NCI-H460 (cell line): ENCODE measurements at regions not wholly inside any gene's neighbourhood (a gene's known extent, or its start where the extent isn't known, plus 50 kb on each side); places are given as distances from the start of the nearest gene placed in this dataset.

Experiments used
- DNase-seq: peaks from one replicate; pipeline ENCODE4 v3.0.0-alpha.2; 2016; ENCODE audit warnings: low read depth; ENCODE audit errors: extremely low read depth

- no peak for DNase-seq
Measured at GRCh38 chr3:90007778-90008499, 900.5 kb downstream of the EPHA3 start.

DNA sequence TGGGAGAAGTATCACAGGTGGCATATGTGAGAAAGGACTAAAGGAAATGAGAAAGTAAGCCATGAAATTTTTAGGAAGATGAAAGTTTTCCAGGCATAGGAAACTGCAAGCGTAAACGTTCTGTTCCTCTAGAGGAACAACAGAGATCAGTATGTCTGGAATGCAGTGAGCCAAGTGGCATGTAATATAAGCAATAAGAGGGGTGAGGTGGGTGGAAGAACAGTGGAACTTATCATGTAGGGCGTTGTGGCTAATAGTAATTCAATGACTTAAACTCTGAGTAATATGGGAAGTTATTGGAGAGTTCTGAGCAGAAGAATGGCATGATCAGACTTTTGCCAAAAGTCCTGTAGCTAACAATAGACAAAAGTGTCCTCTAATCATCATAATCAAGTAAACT, 902.9 kb downstream of the EPHA3 start:
- DNase-seq, result no peak

GRCh38 chr3:90011131-90011530, 903.7 kb downstream of the EPHA3 start:
- no peak for DNase-seq

GRCh38 chr3:90011596-90011995, 904.2 kb downstream of the EPHA3 start:
- DNase-seq, result no peak

DNA sequence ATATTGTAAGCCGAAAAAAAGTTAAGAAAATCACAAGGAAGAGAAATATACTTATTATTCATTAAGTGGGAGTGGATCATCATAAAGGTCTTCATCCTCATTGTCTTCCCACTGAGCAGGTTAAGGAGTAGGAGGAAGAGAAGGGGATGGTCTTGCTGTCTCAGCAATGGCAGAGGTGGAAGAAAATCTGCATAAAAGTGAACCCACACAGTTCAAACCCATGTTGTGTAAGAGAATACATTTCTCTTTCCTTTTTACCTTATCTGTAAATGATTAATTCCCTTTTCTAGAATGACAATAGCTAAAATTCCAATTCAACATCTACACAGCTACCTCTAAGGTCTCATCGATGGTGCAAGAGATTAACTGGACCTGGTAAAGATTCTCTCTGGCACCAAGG, 904.6 kb downstream of the EPHA3 start:
- no peak for DNase-seq

DNA sequence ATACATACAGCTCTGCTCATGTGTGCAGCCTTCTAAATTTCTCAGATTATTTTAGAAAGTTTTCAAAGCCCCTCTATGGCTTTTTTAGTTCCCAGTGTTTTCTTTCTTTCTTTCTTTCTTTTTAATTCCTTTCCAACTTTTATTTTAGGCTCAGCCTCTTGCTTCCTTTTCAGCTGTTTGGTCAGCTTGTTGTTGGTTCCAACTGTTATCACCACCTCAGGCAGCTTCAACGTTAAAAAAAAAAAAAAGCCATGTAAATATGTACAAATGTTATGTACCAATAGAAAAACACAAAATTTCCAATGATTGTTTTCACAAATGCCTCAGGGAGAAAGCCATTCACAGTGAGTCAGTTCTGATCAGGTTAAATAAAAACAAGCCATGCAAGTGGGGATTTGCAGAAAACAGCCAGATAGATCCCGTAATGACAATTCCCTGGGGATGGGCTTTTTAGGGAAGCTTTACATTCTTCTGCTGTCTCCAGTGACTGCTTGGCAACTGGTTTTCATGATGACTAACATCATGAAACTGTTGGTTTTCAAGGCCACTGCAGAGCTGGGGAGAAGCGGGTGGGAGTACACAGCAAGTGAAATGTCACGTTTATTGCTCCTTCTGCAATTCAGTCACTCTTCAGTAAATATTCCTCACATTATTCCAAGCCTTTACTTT, 908.4 kb downstream of the EPHA3 start:
- no peak for DNase-seq

DNA sequence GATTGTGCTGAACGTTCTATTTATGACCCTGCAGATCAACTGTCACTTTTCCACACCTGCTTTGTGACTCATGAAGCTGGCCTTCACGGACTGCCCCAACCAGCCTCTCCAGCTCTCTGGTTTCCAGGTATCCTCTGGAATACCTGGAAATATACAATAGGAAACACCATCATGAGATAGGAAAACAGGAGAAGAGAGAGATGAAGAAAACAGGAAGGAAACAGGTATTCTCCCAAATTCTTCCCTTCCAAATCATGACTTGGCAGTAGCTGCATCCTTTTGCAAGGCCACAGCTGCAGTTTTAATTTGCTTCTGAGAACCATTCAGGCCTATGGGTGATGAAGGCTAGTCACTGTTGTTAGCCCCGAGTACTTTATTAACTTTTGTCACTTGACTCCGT, 909.1 kb downstream of the EPHA3 start:
- no peak for DNase-seq

DNA sequence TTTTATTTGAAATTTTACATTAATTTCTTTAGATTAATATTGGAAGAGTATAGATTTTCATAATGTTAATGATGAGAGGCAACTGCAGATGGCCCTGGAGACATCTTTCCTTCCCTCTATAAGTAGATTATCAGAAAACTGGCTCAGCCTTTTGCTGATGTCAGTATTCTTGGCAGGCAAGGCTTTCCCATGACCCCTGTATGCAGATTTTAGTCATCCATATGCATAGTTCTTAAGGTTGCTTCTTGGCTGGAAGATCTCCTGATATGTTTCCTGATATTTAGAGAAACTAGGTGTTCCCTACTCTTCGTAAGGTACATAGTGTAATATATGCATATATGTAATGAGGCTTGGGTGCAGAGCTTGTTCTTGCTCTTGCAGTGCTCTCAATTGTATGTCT, 911.4 kb downstream of the EPHA3 start:
- DNase-seq, result no peak

DNA sequence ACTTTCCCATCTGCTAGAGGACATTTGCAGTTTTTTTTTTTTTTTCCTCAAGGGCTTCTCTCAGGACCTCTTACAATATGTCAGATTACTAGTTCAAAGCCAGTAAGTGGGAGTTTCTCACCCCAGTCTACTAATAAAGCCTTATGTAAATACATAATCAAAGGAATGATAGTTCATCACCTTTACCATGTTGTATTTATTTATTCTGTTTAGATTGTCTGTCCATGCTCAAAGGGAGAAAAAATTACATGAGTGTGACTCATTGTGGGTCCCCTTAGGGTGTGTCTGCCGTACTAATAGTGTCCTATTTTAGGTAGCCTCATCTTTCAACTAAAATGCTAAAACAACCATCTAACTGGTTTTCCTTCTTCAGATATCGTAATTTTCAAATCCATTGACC, 917.6 kb downstream of the EPHA3 start:
- DNase-seq, result no peak

DNA sequence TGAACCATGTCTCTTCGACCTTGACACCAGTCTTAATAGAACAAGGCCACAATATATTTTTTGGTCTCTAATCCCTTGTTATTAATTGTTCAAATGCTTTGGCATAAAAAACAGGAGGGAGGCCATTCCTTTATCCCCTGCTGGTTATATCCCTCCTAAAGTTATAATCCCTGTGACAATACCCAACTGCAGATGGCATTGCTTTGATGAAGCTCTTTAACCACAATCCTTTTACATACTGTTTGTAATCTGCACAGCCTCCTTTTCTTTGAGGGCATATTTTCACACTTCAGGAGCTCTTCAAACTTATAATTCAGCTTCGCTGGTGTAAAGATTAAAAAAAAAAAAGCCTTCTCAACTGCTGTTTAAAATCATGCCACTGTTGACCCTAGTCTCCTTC, 919.0 kb downstream of the EPHA3 start:
- no peak for DNase-seq

- DNase-seq, result no peak
Measured at GRCh38 chr3:90031121-90031520, 923.7 kb downstream of the EPHA3 start.

- DNase-seq, result no peak
Measured at GRCh38 chr3:90032980-90033641, 925.7 kb downstream of the EPHA3 start.

DNA sequence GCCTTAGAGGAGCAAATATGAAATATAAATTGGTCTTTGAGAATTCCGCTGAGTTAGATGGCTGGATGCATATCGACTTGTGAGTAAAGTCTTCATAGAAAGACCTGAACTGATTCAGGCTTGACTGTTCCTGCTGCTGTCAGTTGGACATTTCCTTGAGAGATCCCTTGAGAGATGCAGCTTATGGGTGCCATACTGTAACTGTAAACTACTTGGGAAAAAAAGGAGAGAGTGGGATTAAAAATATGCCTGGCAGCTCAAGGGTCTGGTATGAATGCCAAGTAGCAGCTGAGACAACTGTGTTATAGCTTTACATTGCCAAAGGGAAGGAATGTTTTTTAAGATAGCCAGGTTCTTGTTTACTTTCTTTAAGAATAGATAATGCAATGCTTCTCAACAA, 926.6 kb downstream of the EPHA3 start:
- DNase-seq, result no peak

GRCh38 chr3:90035643-90036042, 928.2 kb downstream of the EPHA3 start:
- no peak for DNase-seq

DNA sequence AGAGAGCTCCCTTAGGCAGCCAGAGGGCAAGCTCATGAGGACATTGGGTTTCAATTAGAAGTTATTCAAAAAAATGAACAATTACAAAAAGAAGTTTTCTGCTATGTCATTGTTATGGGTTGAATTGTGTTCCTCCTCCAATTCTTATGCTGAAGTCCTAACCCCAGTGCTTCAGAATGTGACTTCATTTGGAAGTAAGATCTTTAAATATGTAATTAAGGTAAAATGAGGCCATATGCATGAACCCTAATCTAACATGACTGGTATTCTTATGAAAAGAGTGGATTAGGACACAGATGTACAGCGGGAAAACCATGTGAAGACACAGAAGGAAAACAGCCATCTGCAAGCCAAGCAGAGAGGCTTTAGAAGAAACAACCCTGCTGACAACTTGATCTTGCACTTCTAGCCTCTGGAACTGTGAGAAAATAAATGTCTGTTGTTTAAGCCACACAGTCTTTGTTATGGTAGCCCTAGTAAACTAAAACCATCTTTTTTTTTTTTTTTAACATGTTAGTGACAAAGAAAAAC, 929.6 kb downstream of the EPHA3 start:
- DNase-seq, result no peak

DNA sequence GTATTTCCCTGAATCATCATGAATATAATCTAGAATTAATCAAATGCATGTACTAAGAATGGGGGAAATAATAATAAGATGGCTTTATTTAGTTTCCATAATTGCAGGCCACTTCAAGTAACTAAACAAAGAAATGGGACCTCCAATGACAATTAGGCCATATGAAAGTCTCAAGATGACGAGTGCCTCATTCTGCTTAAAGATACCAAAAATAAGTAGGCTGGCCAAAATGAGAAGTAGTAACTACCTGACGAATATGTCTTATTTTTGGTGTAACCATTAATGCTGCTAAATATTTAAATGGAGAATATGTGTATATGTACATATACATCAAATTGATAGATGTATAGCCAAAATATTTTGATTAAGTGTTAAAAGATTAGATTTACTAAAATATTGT, 932.6 kb downstream of the EPHA3 start:
- no peak for DNase-seq

GRCh38 chr3:90040554-90040953, 933.1 kb downstream of the EPHA3 start:
- DNase-seq, result no peak

DNA sequence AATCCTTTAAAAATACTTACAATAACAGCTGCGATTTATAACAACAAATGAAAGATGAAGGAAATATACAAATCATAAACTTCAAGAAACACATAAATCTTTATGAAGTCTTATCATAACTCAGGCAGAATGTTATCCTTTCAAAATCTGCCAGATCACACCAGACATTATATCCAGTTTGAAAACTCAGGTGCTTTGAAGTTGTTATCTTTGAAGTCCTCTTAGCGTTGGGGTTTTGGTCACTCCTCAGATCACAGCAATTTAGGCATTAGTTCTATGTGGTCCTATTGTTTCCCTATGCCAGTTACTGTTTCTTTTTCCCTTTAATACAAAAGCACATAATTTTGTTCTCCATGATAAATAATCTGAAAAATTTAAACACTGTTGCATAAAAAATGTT, 934.6 kb downstream of the EPHA3 start:
- DNase-seq, result no peak

DNA sequence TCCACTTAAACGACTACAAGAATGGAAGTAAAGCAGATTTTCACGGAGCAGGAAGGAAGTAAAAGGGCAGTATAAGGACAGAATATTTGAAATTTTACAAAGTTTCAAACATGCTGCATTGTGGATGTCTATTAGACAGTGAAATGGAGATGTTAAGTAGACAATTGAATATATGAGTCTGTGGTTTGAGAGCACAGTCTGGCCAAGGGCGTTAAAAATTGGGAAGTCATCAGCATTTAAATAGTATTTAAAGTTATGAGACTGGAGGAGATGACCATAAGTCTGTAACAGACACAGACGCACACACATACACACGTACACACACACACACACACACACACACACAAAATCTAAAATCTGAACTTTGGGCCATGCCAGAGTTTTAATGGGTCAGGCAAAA, 935.9 kb downstream of the EPHA3 start:
- DNase-seq, result no peak

GRCh38 chr3:90044084-90044816, 936.8 kb downstream of the EPHA3 start:
- no peak for DNase-seq

DNA sequence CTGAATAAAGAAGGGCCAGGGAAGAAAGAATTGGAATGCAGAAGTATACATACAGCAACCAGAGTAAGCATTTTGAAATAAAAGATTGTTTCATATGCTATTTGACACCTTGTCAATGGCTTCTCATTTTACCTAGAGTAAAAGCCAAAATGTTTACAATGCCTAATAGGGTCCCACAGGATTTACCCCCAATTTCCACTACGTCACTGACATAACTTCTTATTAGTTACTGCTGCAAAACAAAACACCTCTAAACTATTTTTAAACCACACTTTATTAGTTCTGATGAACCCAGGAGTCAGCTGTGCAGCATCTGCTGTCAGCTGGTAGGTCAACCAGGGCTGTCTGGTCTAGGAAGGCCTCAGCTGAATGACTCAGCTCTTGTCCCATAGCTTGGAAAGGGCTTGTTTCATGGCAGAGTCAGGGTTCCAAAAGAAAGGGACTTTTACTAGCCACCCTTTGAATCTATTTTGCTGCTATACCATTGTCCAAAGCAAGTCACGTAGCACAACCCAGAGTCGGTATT, 945.1 kb downstream of the EPHA3 start:
- DNase-seq, result no peak
